Keratinocyte (primary cell): ENCODE measurements at regions not wholly inside any gene's neighbourhood (a gene's known extent, or its start where the extent isn't known, plus 50 kb on each side); places are given as distances from the start of the nearest gene placed in this dataset.

ENCODE experiments used
- DNase-seq: peaks from one replicate; pipeline ENCODE4 v3.0.0-alpha.2; 2011; ENCODE audit warnings: low read depth, missing footprints, low spot score
- FAIRE-seq: peaks from 2 replicates; lab custom pipeline; 2011; peaks lifted over from hg19 to GRCh38; lab: Jason Lieb, UNC
- H2AFZ ChIP-seq: 2 replicates; pipeline ENCODE4 v1.6.0; 2012; ENCODE audit warnings: low read length, control low read depth, inconsistent platforms; ENCODE audit not compliant: control insufficient read depth
- H3K27ac ChIP-seq: 2 replicates; pipeline ENCODE4 v1.5.1; 2011; ENCODE audit warnings: low read length; ENCODE audit not compliant: control insufficient read depth, insufficient read depth
- H3K27me3 ChIP-seq: 3 replicates; pipeline ENCODE4 v1.6.0; 2011; ENCODE audit warnings: low read length; ENCODE audit not compliant: control insufficient read depth, insufficient read depth; ENCODE audit errors: extremely low read depth
- H3K36me3 ChIP-seq, 2 experiments: 2 replicates in 1 of 2; 3 replicates in 1 of 2; pipeline ENCODE4 v1.5.1; 2011; ENCODE audit warnings: low read length in 2 of 2, mild to moderate bottlenecking in 1 of 2; ENCODE audit not compliant: control insufficient read depth in 2 of 2, insufficient read depth in 2 of 2; ENCODE audit errors: extremely low read depth in 1 of 2
- H3K4me1 ChIP-seq: 3 replicates; pipeline ENCODE4 v1.5.1; 2011; ENCODE audit warnings: low read length; ENCODE audit not compliant: control insufficient read depth, insufficient read depth; ENCODE audit errors: extremely low read depth
- H3K4me2 ChIP-seq: 3 replicates; pipeline ENCODE4 v1.6.0; 2011; ENCODE audit warnings: low read depth, low read length; ENCODE audit not compliant: control insufficient read depth, insufficient read depth; ENCODE audit errors: extremely low read depth
- H3K4me3 ChIP-seq, 3 experiments: fragments of 200-600 bp in 1 of 3; sonication (generic) in 1 of 3; 2 replicates in 2 of 3; 3 replicates in 1 of 3; pipeline ENCODE4 v1.5.1; 2011 to 2016; ENCODE audit warnings: low read length in 3 of 3, mild to moderate bottlenecking in 3 of 3, control low read depth in 2 of 3, inconsistent platforms in 1 of 3, low read depth in 1 of 3, mixed read lengths in 1 of 3, mixed run types in 1 of 3, moderate library complexity in 1 of 3; ENCODE audit not compliant: control insufficient read depth in 2 of 3, insufficient read depth in 2 of 3; ENCODE audit errors: extremely low read depth in 1 of 3
- H3K79me2 ChIP-seq: 2 replicates; pipeline ENCODE4 v1.6.0; 2012; ENCODE audit warnings: low read length; ENCODE audit not compliant: control insufficient read depth, insufficient read depth
- H3K9ac ChIP-seq: 3 replicates; pipeline ENCODE4 v1.6.0; 2011; ENCODE audit warnings: low read length; ENCODE audit not compliant: control insufficient read depth, insufficient read depth; ENCODE audit errors: extremely low read depth
- H3K9me1 ChIP-seq: 3 replicates; pipeline ENCODE4 v1.6.0; 2011; ENCODE audit warnings: low read length; ENCODE audit not compliant: control insufficient read depth, insufficient read depth; ENCODE audit errors: extremely low read depth
- H3K9me3 ChIP-seq: 2 replicates; pipeline ENCODE4 v1.5.1; 2012; ENCODE audit warnings: low read depth, low read length; ENCODE audit not compliant: control insufficient read depth
- H4K20me1 ChIP-seq: 3 replicates; pipeline ENCODE4 v1.6.0; 2011; ENCODE audit warnings: low read length; ENCODE audit not compliant: control insufficient read depth, insufficient read depth; ENCODE audit errors: extremely low read depth
- EZH2 ChIP-seq: IDR thresholded peaks from one replicate; pipeline ENCODE4 v1.6.1; 2012; ENCODE audit warnings: inconsistent platforms, mild to moderate bottlenecking, low read length, moderate library complexity
- dilution Hi-C: fragments of 300-500 bp; cut with MboI; formaldehyde crosslinking; loops from one replicate; pipeline ENCODE4 v1.7.0; 2020; ENCODE audit warnings: low sequenced_read_pairs; ENCODE audit not compliant: extremely low pct_ligation_motif_present
- TF ChIP-seq, protein P1 (sequence below), 3 experiments: IDR thresholded peaks in 1 of 3; conservative IDR thresholded peaks in 1 of 3; optimal IDR thresholded peaks in 1 of 3; 2 replicates in 2 of 3; 3 replicates in 1 of 3; pipeline versions ENCODE3 to v1.5.1; 2011; ENCODE audit warnings: low read length in 3 of 3, mild to moderate bottlenecking in 3 of 3, moderate library complexity in 2 of 3, control low read depth in 1 of 3, inconsistent platforms in 1 of 3; ENCODE audit not compliant: insufficient read depth in 2 of 3; ENCODE audit errors: extremely low read depth in 1 of 3

DNA sequence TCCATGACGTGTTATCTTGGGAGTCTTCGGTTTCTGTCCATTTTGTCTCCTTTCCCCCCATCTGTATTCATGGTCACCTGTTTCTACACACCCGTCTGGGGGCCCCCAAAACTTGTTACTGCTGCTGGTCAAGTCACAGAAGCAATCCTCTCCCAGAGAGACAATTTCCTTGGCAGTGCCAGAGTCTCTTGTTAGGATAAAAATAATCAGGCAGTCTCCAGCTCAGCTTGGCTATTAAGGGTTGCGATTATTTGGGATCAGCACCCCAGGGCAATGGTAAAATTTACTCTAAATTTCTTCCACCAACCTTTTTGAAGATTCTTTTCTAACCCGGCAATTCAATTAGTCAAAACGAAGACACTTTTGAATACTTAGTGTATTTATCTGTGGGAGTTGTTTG is 229.1 kb upstream of the JARID2 start:
- no peaks in the 10 kb centered on the region for H3K9me1 ChIP-seq
- no peaks in the 10 kb centered on the region for H3K9me3 ChIP-seq
- no peaks in the 10 kb centered on the region for H3K4me1 ChIP-seq
- no peak overlapping the region for H3K27ac ChIP-seq
- H4K20me1 ChIP-seq = no peaks in the 10 kb centered on the region
- FAIRE-seq = no peak
- H3K4me2 ChIP-seq = no peak overlapping the region
- TF ChIP-seq, protein P1, sequence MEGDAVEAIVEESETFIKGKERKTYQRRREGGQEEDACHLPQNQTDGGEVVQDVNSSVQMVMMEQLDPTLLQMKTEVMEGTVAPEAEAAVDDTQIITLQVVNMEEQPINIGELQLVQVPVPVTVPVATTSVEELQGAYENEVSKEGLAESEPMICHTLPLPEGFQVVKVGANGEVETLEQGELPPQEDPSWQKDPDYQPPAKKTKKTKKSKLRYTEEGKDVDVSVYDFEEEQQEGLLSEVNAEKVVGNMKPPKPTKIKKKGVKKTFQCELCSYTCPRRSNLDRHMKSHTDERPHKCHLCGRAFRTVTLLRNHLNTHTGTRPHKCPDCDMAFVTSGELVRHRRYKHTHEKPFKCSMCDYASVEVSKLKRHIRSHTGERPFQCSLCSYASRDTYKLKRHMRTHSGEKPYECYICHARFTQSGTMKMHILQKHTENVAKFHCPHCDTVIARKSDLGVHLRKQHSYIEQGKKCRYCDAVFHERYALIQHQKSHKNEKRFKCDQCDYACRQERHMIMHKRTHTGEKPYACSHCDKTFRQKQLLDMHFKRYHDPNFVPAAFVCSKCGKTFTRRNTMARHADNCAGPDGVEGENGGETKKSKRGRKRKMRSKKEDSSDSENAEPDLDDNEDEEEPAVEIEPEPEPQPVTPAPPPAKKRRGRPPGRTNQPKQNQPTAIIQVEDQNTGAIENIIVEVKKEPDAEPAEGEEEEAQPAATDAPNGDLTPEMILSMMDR (optimal IDR thresholded peaks at IDR 0.05 in 1 of 3, IDR thresholded peaks at IDR 0.05 in 1 of 3, conservative IDR thresholded peaks at IDR 0.05 in 1 of 3; ENCODE audit: extremely low read depth in 1 of 3, insufficient read depth in 2 of 3, low read length in 3 of 3) = no peak
- no peak for TF ChIP-seq EZH2
- no peaks in the 10 kb centered on the region for H3K36me3 ChIP-seq
- DNase-seq = no peak
- no peak overlapping the region for H2AFZ ChIP-seq
- H3K79me2 ChIP-seq = no peaks in the 10 kb centered on the region
- no peak overlapping the region for H3K4me3 ChIP-seq
- H3K9ac ChIP-seq = no peak overlapping the region
- dilution Hi-C loops = no loop called here
- H3K27me3 ChIP-seq = no peaks in the 10 kb centered on the region

DNA sequence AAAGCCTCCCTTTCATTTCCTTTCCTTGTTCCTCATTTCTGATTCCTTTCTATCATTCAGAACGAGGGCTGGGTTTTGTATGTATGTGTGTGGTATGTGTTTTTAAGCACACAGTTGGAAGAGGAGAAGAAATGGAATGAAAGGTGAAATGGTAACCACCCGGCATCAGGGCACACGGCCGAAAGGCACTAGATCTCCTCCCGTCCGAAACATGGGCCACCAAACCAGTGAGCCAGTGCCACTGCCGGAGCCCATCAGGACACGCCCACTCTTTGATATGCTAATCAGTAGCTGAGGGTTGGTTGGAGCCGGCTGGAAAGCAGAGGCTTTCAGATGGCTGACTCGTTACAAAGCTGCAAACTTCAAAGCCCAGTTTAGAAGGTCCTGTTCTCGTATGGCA is 228.6 kb upstream of the JARID2 start:
- no peaks in the 10 kb centered on the region for H3K27me3 ChIP-seq
- H3K4me3 ChIP-seq = no peak overlapping the region
- H3K36me3 ChIP-seq = no peaks in the 10 kb centered on the region
- no peak overlapping the region for H3K9ac ChIP-seq
- dilution Hi-C loops = no loop called here
- no peaks in the 10 kb centered on the region for H3K9me3 ChIP-seq
- peak overlapping the region; percentile 40 for H2AFZ ChIP-seq
- H3K4me2 ChIP-seq = peak overlapping the region; percentile 12
- H3K4me1 ChIP-seq = no peaks in the 10 kb centered on the region
- no peak for TF ChIP-seq EZH2
- TF ChIP-seq, protein P1 (optimal IDR thresholded peaks at IDR 0.05 in 1 of 3, IDR thresholded peaks at IDR 0.05 in 1 of 3, conservative IDR thresholded peaks at IDR 0.05 in 1 of 3; ENCODE audit: extremely low read depth in 1 of 3, insufficient read depth in 2 of 3, low read length in 3 of 3) = no peak
- H3K79me2 ChIP-seq = no peaks in the 10 kb centered on the region
- no peaks in the 10 kb centered on the region for H3K9me1 ChIP-seq
- H3K27ac ChIP-seq = no peak overlapping the region
- DNase-seq = no peak
- no peak for FAIRE-seq
- no peaks in the 10 kb centered on the region for H4K20me1 ChIP-seq
